ENCODE measurements at regions not wholly inside any gene's neighbourhood (a gene's known extent, or its start where the extent isn't known, plus 50 kb on each side); places are given as distances from the start of the nearest gene placed in this dataset.
A peak's percentile ranks its signal among the peaks of the same experiment; 100 is the strongest.

DNA sequence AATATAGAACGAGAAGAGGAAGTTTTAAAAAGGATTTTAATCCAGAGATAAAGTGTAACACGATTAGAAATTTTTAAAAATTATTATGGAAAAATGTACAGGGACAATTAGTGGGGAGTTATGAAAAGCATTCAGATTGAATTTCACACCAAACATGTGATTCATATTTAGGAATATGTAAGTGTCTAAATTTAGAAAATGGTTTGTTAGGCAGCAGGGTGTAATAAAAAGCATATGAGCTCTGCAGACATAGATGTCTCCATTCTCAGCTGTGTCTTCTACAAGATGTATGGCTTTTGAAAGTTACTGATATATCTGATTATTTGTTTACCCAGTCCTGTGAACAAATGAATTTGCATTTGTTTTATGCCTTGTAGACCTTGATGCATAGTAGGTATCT lies 638.9 kb upstream of the AGA start:
- DNase-seq (ENCODE audit: low spot score) (no peak), ATAC-seq (no peak)
- intact Hi-C loops (cut with DNase I): no loop called here

GRCh38 chr4:178081896-178082295 lies 639.7 kb upstream of the AGA start:
- ATAC-seq (no peak), DNase-seq (ENCODE audit: low spot score) (no peak)
- intact Hi-C loops (cut with DNase I): loop anchor here (1.0 kb wide), 1 partner anchor 9 kb away; no protein-coding TSS in a partner anchor

DNA sequence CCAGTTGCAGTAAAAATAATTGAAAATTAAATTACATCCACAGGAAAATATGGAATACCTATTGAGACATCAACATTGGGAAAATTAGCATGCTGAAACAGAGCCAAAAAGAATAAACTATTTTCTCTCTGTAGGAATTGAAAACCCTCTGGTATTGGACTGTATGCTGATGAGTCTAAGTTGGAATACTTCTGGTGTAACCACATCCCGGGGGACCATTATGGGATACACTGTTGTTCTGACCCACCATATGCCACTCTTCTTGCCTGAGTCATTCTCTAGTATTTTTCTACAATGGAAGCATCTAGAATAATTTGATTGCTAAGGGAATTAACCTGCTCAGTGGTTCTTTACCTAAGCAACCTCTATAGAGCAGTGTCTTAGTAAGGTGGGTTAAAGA lies 640.7 kb upstream of the AGA start:
- DNase-seq (ENCODE audit: low spot score): no peak
- no peak for ATAC-seq
- intact Hi-C loops (cut with DNase I): loop anchor here (1.0 kb wide), 1 partner anchor 8 kb away; no protein-coding TSS in a partner anchor

DNA sequence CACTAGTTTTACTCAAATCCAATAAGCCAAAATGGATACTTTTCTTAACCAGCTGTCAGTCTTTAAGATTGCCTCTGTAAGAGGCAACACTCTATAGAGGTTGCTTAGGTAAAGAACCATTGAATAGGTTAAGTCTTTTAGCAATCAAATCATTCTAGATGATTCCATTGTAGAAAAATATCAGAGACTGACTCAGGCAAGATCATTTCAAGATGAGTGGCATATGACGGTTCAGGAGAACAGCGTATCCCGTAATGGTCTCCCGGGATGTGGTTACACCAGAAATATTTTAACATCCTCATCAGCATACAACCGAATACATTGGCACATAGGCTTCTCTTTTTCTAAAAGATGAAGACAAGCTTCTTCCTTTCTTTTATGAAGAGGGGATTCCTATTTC lies 641.7 kb upstream of the AGA start:
- DNase-seq (ENCODE audit: low spot score): no peak
- intact Hi-C loops (cut with DNase I): no loop called here
- ATAC-seq: no peak

GRCh38 chr4:178086320-178086719 lies 644.1 kb upstream of the AGA start:
- intact Hi-C loops (cut with DNase I): no loop called here
- ATAC-seq: no peak
- no peak for DNase-seq (ENCODE audit: low spot score)

- DNase-seq (ENCODE audit: low spot score): no peak
- peak; percentile 42 for ATAC-seq
- intact Hi-C loops (cut with DNase I): loop anchor here (1.0 kb wide), 1 partner anchor 9 kb away; no protein-coding TSS in a partner anchor
Observed at GRCh38 chr4:178090640-178091411, 648.6 kb upstream of the AGA start.

DNA sequence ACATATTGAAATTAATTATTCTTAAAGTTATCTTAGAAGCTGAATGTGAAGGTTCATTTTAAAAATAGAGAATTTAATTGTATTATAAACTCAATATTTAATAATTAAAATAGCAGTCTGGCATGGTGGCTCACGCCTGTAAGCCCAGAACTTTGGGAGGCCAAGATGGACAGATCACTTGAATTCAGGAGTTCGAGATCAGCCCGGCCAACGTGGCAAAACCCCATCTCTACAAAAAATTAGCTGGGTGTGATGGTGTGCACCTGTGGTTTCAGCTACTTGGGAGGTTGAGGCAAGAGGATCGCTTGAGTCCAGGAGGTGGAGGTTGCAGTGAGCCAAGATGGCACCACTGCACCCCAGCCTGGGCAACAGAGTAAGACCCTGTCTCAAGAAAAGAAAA lies 659.9 kb upstream of the AGA start:
- ATAC-seq (no peak), DNase-seq (ENCODE audit: low spot score) (no peak)
- intact Hi-C loops (cut with DNase I): no loop called here

DNA sequence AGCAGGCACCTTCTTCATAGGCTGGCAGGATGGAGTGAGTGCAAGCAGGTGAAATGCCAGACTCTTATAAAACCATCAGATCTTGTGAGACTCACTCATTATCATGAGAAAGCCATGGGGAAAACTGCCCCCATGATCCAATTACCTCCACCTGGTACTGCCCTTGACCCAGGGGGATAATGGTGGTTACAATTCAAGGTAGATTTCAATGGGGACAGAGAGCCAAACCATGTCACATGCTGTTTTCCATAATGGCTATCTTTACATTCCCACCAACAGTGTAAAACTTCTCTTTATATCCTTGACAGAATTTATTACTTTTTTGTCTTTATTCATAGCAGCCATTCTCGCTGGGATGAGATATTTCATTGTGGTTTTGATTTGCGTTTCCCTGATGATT lies 663.0 kb upstream of the AGA start:
- intact Hi-C loops (cut with DNase I): no loop called here
- ATAC-seq (no peak), DNase-seq (ENCODE audit: low spot score) (no peak)

- peak; percentile 25 for DNase-seq (ENCODE audit: low spot score)
Observed at GRCh38 chr4:178136736-178137345, 694.6 kb upstream of the AGA start.

GRCh38 chr4:178137732-178138471 lies 695.7 kb upstream of the AGA start:
- intact Hi-C loops (cut with DNase I): no loop called here
- ATAC-seq (no peak), DNase-seq (ENCODE audit: low spot score) (no peak)

More at GRCh38 chr4:178136736-178137345, 694.6 kb upstream of the AGA start:
- ATAC-seq: peak; percentile 22
- intact Hi-C loops (cut with DNase I): no loop called here

DNA sequence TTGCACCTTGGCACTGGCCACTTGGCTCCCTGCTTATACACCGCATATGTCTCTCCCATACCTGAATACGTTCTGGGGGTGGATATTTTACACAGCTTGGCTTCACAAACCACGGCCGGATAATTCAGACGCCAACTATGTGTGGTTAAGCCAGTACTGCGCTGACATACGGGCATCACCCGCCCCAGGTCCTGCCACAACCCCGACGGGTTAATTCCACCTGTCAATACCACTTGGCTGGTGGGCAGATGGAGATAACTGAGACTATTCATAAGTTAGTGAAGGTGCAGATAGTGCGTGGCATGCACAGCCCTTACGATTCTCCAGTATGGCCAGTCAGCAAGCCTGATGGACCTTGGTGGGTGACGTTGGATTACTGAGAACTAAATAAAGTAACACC lies 696.3 kb upstream of the AGA start:
- ATAC-seq: no peak
- peak; percentile 39 for DNase-seq (ENCODE audit: low spot score)
- intact Hi-C loops (cut with DNase I): no loop called here

DNA sequence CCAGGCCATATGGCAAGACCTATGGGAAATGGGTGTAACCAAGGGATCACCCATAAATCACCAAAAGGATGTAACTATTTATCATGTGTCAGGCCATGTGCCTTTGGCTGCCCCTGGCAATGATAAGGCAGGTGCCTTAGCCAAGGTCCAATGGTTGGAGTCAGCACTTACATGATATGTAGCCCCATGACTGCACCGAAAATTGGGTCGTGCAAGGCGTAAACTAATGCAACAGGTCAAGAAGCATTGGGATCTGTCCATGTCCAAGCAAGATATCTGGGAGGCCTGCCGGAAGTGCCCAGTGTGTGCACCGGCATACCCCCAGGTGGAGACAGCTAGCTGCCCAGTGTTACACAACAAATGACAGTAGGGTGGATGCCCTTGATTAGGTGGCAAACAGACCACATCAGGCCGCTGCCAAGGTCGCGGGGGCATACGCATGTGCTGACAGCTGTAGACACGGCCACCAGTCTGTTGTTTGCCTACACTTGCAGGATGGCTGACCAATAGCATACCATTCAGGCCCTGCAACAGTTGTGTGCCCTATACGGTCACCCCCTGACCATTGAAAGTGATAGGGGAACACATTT lies 698.2 kb upstream of the AGA start:
- intact Hi-C loops (cut with DNase I): no loop called here
- DNase-seq (ENCODE audit: low spot score): peak; percentile 43
- no peak for ATAC-seq

GRCh38 chr4:178142724-178143123 lies 700.5 kb upstream of the AGA start:
- ATAC-seq: no peak
- no peak for DNase-seq (ENCODE audit: low spot score)
- intact Hi-C loops (cut with DNase I): no loop called here

- DNase-seq (ENCODE audit: low spot score) (no peak), ATAC-seq (no peak)
- intact Hi-C loops (cut with DNase I): no loop called here
Observed at GRCh38 chr4:178148106-178148505, 705.9 kb upstream of the AGA start.

- DNase-seq (ENCODE audit: low spot score) (no peak), ATAC-seq (no peak)
- intact Hi-C loops (cut with DNase I): no loop called here
Observed at GRCh38 chr4:178165251-178165950, 723.2 kb upstream of the AGA start.

DNA sequence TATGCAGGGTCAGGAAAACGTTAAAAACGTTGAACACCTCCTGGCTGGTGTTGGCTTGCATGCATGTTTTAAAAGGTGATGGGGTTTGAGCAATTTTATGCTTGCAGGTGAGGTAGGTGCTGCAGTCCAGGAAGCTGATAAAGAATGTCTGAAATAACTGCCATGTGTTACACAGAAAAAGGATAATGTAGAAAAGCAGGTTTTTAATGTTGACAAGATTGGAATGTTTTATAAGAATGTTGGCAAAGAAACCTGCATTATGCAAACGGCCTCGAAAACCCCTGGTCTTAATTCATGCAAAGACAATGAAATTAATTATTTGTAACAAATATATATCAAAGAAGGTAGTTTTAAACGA lies 723.7 kb upstream of the AGA start:
- no peak for DNase-seq (ENCODE audit: low spot score)
- intact Hi-C loops (cut with DNase I): no loop called here
- no peak for ATAC-seq

- DNase-seq (ENCODE audit: low spot score) (no peak), ATAC-seq (no peak)
- intact Hi-C loops (cut with DNase I): no loop called here
Observed at GRCh38 chr4:178173771-178174170, 731.5 kb upstream of the AGA start.

GRCh38 chr4:178174756-178175155 lies 732.5 kb upstream of the AGA start:
- intact Hi-C loops (cut with DNase I): no loop called here
- ATAC-seq (no peak), DNase-seq (ENCODE audit: low spot score) (no peak)

- intact Hi-C loops (cut with DNase I): no loop called here
- DNase-seq (ENCODE audit: low spot score): no peak
- ATAC-seq: no peak
Observed at GRCh38 chr4:178185517-178185916, 743.3 kb upstream of the AGA start.
